ENCODE measurements at regions not wholly inside any gene's neighbourhood (a gene's known extent, or its start where the extent isn't known, plus 50 kb on each side); places are given as distances from the start of the nearest gene placed in this dataset.
"Not testable (repeated sequence)": the region's sequence is repeated elsewhere in the genome, so short reads cannot be mapped to it uniquely, and the experiment has no call there.

GRCh38 chr2:19646987-19647386, 254.8 kb downstream of the TTC32 start:
- intact Hi-C loops (cut with DNase I): no loop called here
- no peak for DNase-seq

GRCh38 chr2:19644763-19645162, 257.0 kb downstream of the TTC32 start:
- no peak for DNase-seq
- intact Hi-C loops (cut with DNase I): no loop called here

GRCh38 chr2:19643117-19643518, 258.7 kb downstream of the TTC32 start:
- DNase-seq: peak in 1 of 42 donors; percentile 15
- intact Hi-C loops (cut with DNase I): no loop called here

GRCh38 chr2:19642501-19642900, 259.3 kb downstream of the TTC32 start:
- DNase-seq: no peak
- intact Hi-C loops (cut with DNase I): no loop called here

GRCh38 chr2:19635951-19636510, 265.8 kb downstream of the TTC32 start:
- peak in 9 of 42 donors; percentile 11 to 27 (median 17) for DNase-seq

GRCh38 chr2:19632403-19632991, 269.3 kb downstream of the TTC32 start:
- intact Hi-C loops (cut with DNase I): no loop called here

More at GRCh38 chr2:19635951-19636510, 265.8 kb downstream of the TTC32 start:
- intact Hi-C loops (cut with DNase I): no loop called here

GRCh38 chr2:19631871-19632270, 269.9 kb downstream of the TTC32 start:
- DNase-seq: no peak
- intact Hi-C loops (cut with DNase I): no loop called here

More at GRCh38 chr2:19632403-19632991, 269.3 kb downstream of the TTC32 start:
- DNase-seq: peak in 5 of 42 donors; percentile 3 to 22 (median 6)

GRCh38 chr2:19630921-19631320, 270.9 kb downstream of the TTC32 start:
- no peak for DNase-seq
- intact Hi-C loops (cut with DNase I): no loop called here

- intact Hi-C loops (cut with DNase I): no loop called here
- DNase-seq: no peak
These were observed 268.9 kb upstream of the OSR1 start for GRCh38 chr2:19627359-19627758.

- intact Hi-C loops (cut with DNase I): no loop called here
- DNase-seq: no peak
These were observed 265.1 kb upstream of the OSR1 start for GRCh38 chr2:19623488-19623887.

GRCh38 chr2:19617257-19617848, 258.9 kb upstream of the OSR1 start:
- DNase-seq: no peak
- intact Hi-C loops (cut with DNase I): no loop called here

GRCh38 chr2:19615402-19615801, 257.0 kb upstream of the OSR1 start:
- intact Hi-C loops (cut with DNase I); DNase-seq: not testable (repeated sequence)

- DNase-seq: no peak
- intact Hi-C loops (cut with DNase I): no loop called here
These were observed 255.6 kb upstream of the OSR1 start for GRCh38 chr2:19614066-19614465.

- intact Hi-C loops (cut with DNase I): no loop called here
- DNase-seq: no peak
These were observed 253.3 kb upstream of the OSR1 start for GRCh38 chr2:19611491-19612332.

- intact Hi-C loops (cut with DNase I): no loop called here
- DNase-seq: no peak
These were observed 250.8 kb upstream of the OSR1 start for GRCh38 chr2:19609266-19609665.

- intact Hi-C loops (cut with DNase I): no loop called here
- DNase-seq: no peak
These were observed 249.7 kb upstream of the OSR1 start for GRCh38 chr2:19607931-19608771.

GRCh38 chr2:19607400-19607799, 249.0 kb upstream of the OSR1 start:
- DNase-seq: no peak
- intact Hi-C loops (cut with DNase I): no loop called here

GRCh38 chr2:19600982-19601381, 242.6 kb upstream of the OSR1 start:
- intact Hi-C loops (cut with DNase I): no loop called here
- no peak for DNase-seq

GRCh38 chr2:19600506-19600905, 242.1 kb upstream of the OSR1 start:
- intact Hi-C loops (cut with DNase I): no loop called here
- DNase-seq: no peak
